ENCODE measurements at regions not wholly inside any gene's neighbourhood (a gene's known extent, or its start where the extent isn't known, plus 50 kb on each side); places are given as distances from the start of the nearest gene placed in this dataset.
A peak's percentile ranks its signal among the peaks of the same experiment; 100 is the strongest.
"Not testable (repeated sequence)": the region's sequence is repeated elsewhere in the genome, so short reads cannot be mapped to it uniquely, and the experiment has no call there.

- DNase-seq: peak in 2 of 3 experiments; percentile 13 to 66
These were observed 124.6 kb upstream of the KCNAB1 start for GRCh38 chr3:155995525-155996370.

- no peak for DNase-seq
These were observed 123.5 kb upstream of the KCNAB1 start for GRCh38 chr3:155996882-155997281.

GRCh38 chr3:155998173-155998572 lies 122.2 kb upstream of the KCNAB1 start:
- not testable (repeated sequence) for DNase-seq

GRCh38 chr3:156005736-156006135 lies 114.6 kb upstream of the KCNAB1 start:
- no peak for DNase-seq

- peak; percentile 8 to 71 (median 41) for DNase-seq
These were observed 109.5 kb upstream of the KCNAB1 start for GRCh38 chr3:156010829-156011228.

- DNase-seq: no peak
These were observed 105.9 kb upstream of the KCNAB1 start for GRCh38 chr3:156014489-156014888.

GRCh38 chr3:156016902-156017301 lies 103.5 kb upstream of the KCNAB1 start:
- no peak for DNase-seq

- DNase-seq: no peak
These were observed 102.9 kb upstream of the KCNAB1 start for GRCh38 chr3:156017352-156018030.

- no peak for DNase-seq
These were observed 95.4 kb upstream of the KCNAB1 start for GRCh38 chr3:156024904-156025533.

- DNase-seq: no peak
These were observed 91.2 kb upstream of the KCNAB1 start for GRCh38 chr3:156029208-156029607.

- DNase-seq: no peak
These were observed 89.7 kb upstream of the KCNAB1 start for GRCh38 chr3:156030723-156031122.

GRCh38 chr3:156033428-156033827 lies 87.0 kb upstream of the KCNAB1 start:
- no peak for DNase-seq

GRCh38 chr3:156035158-156035557 lies 85.2 kb upstream of the KCNAB1 start:
- DNase-seq: no peak

GRCh38 chr3:156036258-156037053 lies 83.9 kb upstream of the KCNAB1 start:
- peak in 1 of 3 experiments; percentile 24 for DNase-seq

- DNase-seq: peak; percentile 42 to 97 (median 79)
These were observed 83.0 kb upstream of the KCNAB1 start for GRCh38 chr3:156037356-156037755.

GRCh38 chr3:156038869-156039268 lies 81.5 kb upstream of the KCNAB1 start:
- no peak for DNase-seq

- DNase-seq: no peak
These were observed 80.3 kb upstream of the KCNAB1 start for GRCh38 chr3:156040041-156040440.

- DNase-seq: not testable (repeated sequence)
These were observed 79.0 kb upstream of the KCNAB1 start for GRCh38 chr3:156041216-156041841.

GRCh38 chr3:156041856-156042255 lies 78.5 kb upstream of the KCNAB1 start:
- not testable (repeated sequence) for DNase-seq

- not testable (repeated sequence) for DNase-seq
These were observed 76.3 kb upstream of the KCNAB1 start for GRCh38 chr3:156043832-156044633.

- DNase-seq: no peak
These were observed 75.8 kb upstream of the KCNAB1 start for GRCh38 chr3:156044634-156044975.

GRCh38 chr3:156048483-156048882 lies 71.9 kb upstream of the KCNAB1 start:
- not testable (repeated sequence) for DNase-seq
